HK-2 (cell line): ENCODE measurements at regions not wholly inside any gene's neighbourhood (a gene's known extent, or its start where the extent isn't known, plus 50 kb on each side); places are given as distances from the start of the nearest gene placed in this dataset.

ENCODE experiments used
- DNase-seq: peaks from one replicate; pipeline ENCODE4 v3.0.0-alpha.2; 2018; ENCODE audit not compliant: unreplicated experiment

GRCh38 chrX:22325096-22325495 lies 52.4 kb downstream of the CBLL2 start:
- DNase-seq: no peak

GRCh38 chrX:22329783-22330182 lies 57.1 kb downstream of the CBLL2 start:
- DNase-seq: no peak

GRCh38 chrX:22338740-22339139 lies 66.0 kb downstream of the CBLL2 start:
- no peak for DNase-seq

- no peak for DNase-seq
These were observed 66.7 kb downstream of the CBLL2 start for GRCh38 chrX:22339459-22339858.

GRCh38 chrX:22340022-22340616 lies 67.4 kb downstream of the CBLL2 start:
- no peak for DNase-seq

GRCh38 chrX:22343192-22343591 lies 70.5 kb downstream of the CBLL2 start:
- no peak for DNase-seq

GRCh38 chrX:22345884-22346283 lies 73.2 kb downstream of the CBLL2 start:
- no peak for DNase-seq

GRCh38 chrX:22347491-22347890 lies 74.8 kb downstream of the CBLL2 start:
- no peak for DNase-seq

- DNase-seq: no peak
These were observed 76.4 kb downstream of the CBLL2 start for GRCh38 chrX:22349116-22349515.

GRCh38 chrX:22351076-22351475 lies 78.4 kb downstream of the CBLL2 start:
- no peak for DNase-seq

- DNase-seq: no peak
These were observed 79.3 kb downstream of the CBLL2 start for GRCh38 chrX:22351966-22352365.

GRCh38 chrX:22357621-22358020 lies 84.9 kb downstream of the CBLL2 start:
- DNase-seq: no peak

GRCh38 chrX:22360129-22360528 lies 87.4 kb downstream of the CBLL2 start:
- no peak for DNase-seq

- peak; percentile 17 for DNase-seq
These were observed 92.7 kb downstream of the CBLL2 start for GRCh38 chrX:22365460-22365859.

GRCh38 chrX:22366166-22366702 lies 93.5 kb downstream of the CBLL2 start:
- no peak for DNase-seq

- no peak for DNase-seq
These were observed 94.2 kb downstream of the CBLL2 start for GRCh38 chrX:22366906-22367305.

GRCh38 chrX:22373094-22373493 lies 100.4 kb downstream of the CBLL2 start:
- DNase-seq: no peak

- DNase-seq: no peak
These were observed 101.1 kb downstream of the CBLL2 start for GRCh38 chrX:22373766-22374165.

GRCh38 chrX:22376369-22376768 lies 103.7 kb downstream of the CBLL2 start:
- DNase-seq: no peak

- DNase-seq: no peak
These were observed 105.6 kb downstream of the CBLL2 start for GRCh38 chrX:22378296-22378695.

GRCh38 chrX:22383988-22384387 lies 111.3 kb downstream of the CBLL2 start:
- no peak for DNase-seq

- DNase-seq: no peak
These were observed 117.0 kb downstream of the CBLL2 start for GRCh38 chrX:22389556-22390179.

GRCh38 chrX:22392133-22392948 lies 119.6 kb downstream of the CBLL2 start:
- DNase-seq: no peak
